EH (cell line): ENCODE measurements at regions not wholly inside any gene's neighbourhood (a gene's known extent, or its start where the extent isn't known, plus 50 kb on each side); places are given as distances from the start of the nearest gene placed in this dataset.
"Not testable (repeated sequence)": the region's sequence is repeated elsewhere in the genome, so short reads cannot be mapped to it uniquely, and the experiment has no call there.

Experiments used
- DNase-seq: peaks from one replicate; pipeline ENCODE4 v3.0.0-alpha.2; 2015; ENCODE audit warnings: low read depth

DNA sequence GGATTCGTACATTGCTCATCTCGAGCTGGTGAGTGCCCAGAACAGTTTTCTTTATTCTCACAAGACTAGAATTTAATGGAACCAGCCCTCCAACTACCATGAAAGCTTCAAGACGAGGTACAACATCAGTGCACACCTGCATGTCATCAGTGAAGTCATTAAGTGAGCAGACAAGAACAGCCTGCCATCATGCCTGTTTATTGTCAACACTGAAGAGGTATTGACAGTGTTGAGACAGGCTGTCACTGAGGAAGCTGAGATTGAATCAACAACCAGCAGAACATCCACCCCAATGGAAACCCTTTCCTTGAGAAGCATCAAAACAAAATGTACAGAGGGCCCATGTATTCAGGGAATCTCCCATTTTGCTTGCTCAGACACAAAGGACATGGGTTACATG lies 148.0 kb upstream of the TCF4 start:
- no peak for DNase-seq

DNA sequence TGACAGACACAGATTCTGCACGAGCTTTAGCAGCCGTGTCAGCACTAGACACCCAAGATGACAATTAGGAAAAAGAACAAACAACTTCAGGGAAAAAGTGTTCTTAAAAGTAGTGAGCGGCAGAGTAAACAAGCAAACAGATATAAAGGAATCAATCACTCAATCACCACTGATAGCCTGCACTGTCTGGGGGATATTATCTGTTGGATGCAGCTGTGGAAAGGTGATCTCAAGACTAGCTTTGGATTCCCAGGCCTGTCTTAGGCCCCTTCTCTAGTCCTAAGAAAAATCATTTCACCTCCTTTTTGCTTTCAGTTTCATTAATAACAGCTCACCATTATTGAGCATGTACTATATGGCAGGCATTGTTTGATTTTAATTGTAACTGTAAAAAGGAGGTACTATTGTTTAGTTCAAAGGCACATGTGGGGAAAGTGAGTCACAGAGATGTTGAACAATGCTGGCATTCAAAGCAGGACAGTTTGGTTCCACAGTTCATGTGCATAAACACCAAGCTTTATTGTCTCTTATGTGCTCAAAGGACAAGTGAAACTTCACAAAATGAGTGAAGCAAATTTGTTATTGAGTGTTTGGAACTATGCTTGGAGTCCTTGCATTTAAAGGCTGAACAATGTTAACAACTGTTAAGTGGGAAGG lies 147.3 kb upstream of the TCF4 start:
- DNase-seq = no peak

DNA sequence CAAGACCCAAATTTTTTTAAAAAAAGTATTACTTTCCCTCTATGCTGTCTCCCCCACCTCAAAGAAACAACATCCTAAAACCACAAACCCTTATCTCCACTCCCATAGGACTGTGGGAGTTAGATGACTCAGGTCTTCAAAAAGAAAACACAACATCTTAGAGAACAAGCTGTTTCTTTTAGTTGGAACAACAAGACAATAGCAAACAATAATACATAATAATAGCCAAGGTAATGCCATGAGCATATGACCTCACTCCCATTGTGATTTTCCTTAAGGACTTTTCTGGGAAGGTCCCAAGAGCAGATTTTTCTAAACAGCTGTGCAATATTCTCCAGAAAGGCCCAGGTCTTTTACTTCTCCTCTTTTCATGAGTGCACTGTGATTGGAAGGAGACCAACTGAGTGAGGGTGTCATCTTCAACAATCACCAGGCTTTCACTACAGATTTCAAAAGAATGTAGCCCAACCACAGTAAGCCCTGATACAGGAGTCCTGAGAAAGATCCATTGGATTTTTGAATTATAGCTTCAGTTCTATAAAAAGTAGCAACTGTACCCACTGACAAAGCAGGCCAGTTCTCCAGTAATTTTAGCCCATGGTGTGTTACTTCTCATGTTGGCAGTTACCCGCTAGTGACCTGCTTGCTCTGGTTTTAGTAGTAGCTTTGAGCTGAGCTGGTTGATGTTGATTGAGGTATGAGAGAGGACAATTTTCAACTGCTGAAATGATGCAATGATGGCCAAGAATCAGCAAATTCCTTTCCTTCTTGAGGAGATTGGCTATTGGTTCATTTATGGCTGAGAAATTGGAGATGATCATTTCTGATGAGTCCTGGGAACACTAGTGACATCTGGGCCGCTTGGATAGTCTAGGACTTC lies 144.5 kb upstream of the TCF4 start:
- DNase-seq = peak; percentile 36

DNA sequence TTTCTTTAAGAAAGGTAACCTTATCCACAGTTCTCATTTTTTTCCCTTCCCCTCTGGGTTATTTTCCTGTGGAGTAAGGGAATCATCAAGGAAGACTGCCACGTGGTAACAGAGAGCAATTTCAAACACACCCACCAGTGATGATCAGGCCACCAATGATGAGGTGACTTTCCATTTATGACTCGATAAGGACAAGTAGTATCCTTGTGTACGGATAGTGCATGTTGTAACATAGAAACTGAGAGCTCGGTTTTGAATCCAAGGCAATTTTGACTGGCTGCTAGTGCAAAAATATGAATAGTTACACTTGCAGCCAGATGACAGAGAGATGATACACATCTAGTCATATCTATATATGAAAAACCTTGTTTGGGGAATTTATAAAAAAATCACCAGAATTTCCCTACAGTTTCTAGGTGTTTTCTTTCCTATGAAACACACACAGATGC lies 143.6 kb upstream of the TCF4 start:
- DNase-seq = peak; percentile 5

DNA sequence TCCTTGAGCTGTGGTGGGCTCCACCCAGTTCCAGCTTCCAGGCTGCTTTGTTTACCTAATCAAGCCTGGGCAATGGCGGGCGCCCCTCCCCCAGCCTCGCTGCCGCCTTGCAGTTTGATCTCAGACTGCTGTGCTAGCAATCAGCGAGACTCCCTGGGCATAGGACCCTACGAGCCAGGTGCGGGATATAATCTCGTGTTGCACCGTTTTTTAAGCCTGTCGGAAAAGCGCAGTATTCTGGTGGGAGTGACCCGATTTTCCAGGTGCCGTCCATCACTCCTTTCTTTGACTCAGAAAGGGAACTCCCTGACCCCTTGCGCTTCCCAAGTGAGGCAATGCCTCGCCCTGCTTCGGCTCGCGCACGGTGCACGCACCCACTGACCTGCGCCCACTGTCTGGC lies 133.0 kb upstream of the TCF4 start:
- DNase-seq = not testable (repeated sequence)

DNA sequence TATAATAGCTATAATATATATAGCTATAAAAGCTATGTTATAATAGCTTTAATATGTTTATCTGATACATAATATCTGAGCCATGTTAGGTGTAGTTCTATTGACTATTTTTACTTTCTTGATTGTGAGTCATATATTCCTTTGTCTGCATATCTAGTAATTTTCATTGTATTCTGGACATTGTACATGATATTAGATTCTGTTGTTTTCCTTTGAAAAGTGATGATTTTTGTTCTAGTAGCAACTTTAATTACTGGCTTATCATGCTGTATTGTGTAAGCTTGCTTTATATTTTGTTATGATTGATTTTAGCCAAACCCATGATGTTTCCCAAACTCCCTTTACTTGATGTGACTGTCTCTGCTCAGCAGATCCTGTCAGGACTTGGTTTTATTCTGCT lies 125.7 kb upstream of the TCF4 start:
- no peak for DNase-seq

DNA sequence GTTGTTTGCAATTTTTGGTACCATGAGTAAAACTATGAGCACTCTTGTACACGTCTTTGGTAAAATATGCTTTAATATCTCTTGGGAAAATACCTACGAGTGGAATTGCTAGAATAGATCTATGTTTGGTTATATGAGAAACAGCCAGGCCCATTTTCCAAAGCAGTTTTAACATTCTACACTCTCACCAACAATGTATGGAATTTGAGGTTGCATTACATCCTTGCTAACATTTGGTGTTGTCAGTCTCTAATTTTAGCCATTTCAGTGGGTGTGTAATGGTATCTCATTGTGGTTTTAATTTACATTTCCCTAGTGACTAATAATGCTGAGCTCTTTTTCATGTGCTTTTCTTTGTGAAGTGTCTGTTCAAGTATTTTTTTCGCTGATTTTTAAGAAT lies 118.9 kb upstream of the TCF4 start:
- peak; percentile 95 for DNase-seq

DNA sequence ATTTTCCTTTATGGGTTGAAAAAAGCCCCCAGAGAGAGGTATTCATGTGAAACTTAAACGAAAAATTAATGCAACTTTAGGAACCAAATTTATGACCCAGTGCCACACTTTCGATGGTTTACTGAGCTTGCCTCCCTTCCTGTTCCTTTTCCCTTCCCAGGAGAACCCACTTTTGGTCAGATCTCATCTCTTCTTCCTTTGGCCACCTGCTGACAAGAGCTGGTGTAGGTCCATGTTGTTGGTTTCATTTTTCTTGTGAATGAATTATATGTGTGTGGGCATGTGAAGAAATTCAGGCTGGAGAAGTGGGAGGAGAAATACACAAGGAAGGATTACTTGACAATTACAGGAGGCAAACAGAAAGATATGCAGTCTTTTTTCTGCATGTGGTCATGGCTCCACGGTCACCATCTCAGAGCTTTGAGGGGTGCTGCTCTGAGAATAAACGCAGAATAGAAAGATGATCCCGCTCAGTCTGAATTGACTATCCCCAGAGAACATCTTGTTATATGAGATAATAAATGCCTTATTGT lies 111.3 kb upstream of the TCF4 start:
- no peak for DNase-seq

DNA sequence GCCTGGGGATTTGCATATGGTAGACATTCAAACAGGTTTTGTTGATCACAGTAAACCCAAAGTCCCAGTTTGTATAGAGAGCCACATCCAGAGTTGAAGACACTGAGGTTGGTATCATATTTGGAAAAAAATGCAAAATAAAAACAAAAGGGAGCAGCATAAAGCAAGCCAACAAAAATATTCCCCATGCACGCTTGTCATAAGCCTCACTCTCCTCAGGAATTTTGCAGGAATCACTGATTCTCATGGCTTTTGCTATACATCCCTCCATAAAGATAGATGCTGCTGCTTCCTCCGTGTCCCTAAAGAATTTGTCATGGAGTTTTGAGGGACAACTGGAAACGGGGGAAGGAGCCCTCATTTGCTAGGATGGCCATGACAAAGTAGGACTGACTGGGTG lies 108.8 kb upstream of the TCF4 start:
- peak; percentile 21 for DNase-seq

DNA sequence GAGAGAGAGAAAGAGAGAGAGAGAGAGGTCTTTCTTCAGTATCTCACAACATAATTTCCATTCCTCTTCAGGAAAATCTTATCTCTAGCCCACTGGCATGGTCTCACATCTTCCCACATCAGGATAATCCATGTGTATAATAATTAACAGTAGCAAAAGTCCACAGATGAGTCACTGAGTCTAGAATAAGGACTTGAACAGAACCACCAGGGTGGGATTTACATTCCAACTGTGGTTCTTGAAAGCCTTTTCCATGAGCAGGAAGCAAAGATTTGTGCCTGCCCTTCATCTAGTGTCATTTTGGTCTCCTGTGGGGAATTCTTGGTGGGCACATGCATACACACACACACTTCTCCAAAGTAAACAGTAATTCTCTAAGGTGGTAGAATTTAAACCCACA lies 107.1 kb upstream of the TCF4 start:
- DNase-seq = peak; percentile 30

DNA sequence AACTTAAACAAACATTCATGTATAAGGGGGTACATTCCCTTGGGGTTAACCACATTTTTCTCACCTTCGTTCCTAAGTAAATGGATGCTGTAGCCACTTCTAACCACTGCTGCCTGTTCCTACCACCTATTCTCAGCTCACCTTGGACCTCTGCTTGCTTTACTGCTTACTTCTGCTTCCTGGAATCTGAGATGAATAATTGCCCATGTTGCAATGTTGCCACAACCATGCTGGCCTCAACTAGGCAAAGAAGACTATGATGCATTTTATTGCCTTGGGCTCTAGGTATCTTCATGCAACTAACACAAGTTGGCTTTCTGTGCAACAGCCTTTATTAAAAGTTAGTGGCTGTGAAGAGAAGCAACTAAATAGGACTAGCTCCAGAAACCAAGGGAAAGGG lies 106.3 kb upstream of the TCF4 start:
- peak; percentile 44 for DNase-seq

DNA sequence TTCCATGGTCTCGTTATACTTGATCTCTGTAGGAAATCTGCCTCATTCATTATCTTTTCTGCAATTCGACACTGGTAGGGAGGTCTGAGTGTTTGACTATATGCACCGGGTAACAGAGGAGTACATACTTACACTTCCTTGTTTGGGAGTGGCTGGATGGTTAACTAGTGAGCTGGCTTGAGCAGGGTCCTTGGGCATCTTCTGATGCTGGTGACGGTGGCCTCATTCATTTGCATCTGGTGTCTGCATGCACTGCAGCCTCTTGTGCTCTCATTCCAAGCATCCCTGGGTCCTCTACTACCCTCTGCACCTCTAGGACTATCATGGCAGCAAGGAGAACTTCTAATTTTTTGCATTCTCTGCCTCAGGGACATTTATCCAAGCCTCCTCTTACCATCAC lies 100.0 kb upstream of the TCF4 start:
- DNase-seq = no peak

DNA sequence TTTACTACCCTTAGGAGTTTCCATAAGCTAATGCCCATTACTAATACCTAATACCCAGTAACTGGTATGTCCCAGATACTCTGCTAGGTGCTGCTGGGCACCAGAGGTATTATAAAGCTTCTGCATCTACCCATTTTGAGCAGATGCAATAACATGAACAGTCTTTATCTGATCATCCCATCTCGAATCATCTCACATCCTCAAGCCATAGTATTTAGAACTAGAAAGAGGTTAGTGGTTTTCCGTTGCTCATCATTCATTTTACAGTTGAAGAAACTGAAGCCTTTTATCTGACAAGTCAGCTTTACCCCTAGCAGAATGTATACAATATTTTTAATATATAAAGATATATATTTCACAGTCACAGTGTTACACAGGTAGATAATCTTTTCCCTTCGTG lies 99.1 kb upstream of the TCF4 start:
- no peak for DNase-seq

DNA sequence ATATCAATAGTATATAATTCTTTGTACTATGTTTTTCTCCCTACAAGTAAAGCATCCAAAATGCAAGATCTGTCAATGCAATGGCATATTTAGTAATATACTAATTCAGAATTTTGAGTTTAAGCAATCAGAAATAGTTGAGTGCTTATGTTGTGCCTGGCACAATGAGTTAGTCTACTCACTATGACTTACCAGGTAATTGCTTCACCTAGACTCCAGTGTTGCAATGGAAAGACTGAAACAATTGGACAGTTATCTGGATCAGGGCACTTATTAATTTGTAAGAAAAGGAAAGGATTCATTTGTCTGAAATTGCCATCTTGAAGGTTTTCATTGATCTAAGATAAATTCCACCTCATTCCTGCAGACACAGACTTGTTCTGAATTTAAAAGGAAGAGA lies 97.6 kb upstream of the TCF4 start:
- DNase-seq = no peak

DNA sequence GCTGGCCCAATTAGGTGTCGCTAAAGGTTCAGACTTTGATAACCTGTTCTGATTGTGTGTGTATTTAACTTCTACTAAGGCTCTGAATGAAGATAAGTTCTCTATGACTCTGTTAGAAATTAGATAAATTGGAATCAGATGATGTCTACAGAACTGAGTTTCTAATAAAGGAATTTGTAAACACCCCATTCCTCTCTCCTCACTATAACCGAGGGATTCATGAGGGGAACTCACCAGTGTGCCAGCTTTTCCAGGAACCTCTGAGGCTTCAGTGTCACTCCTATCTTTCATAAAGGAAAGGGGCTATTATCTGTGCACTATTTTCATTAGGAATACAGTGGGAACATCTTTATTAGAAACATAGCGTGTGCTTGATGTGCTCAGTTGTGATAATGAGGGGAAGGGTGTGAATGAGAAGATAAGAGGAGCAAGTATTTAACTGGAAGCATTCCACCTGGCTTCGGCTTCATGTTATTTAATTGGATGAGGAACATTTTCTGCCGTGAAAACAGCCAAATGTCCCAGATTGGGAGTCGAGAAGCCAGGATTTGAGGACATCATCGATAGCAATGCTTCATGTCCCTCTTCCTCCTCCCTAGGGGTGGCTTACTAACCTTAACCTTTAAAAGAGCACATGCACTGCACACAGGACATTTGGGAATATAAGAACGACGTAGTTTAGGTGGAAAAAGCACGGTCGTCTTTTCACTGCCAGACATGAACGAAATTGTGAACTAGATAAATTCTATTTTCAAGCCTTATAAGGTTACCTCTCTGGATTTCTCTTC lies 84.8 kb upstream of the TCF4 start:
- DNase-seq = peak; percentile 27

DNA sequence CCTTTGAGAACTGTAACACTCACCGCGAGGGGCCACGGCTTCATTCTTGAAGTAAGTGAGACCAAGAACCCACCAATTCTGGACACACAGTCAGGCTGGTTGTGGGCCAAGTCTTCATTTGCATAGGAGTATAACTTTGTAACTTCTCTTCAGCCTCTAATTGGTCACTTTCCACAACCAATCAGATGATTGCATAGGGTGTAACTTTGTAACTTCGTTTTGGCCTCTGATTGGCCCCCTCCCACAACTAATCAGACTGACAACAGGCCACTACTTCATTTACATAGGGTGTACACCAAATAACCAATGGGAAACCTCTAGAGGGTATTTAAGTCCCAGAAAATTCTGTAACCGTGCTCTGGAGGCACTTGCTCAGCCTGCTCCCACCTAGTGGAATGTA lies 77.5 kb upstream of the TCF4 start:
- no peak for DNase-seq

DNA sequence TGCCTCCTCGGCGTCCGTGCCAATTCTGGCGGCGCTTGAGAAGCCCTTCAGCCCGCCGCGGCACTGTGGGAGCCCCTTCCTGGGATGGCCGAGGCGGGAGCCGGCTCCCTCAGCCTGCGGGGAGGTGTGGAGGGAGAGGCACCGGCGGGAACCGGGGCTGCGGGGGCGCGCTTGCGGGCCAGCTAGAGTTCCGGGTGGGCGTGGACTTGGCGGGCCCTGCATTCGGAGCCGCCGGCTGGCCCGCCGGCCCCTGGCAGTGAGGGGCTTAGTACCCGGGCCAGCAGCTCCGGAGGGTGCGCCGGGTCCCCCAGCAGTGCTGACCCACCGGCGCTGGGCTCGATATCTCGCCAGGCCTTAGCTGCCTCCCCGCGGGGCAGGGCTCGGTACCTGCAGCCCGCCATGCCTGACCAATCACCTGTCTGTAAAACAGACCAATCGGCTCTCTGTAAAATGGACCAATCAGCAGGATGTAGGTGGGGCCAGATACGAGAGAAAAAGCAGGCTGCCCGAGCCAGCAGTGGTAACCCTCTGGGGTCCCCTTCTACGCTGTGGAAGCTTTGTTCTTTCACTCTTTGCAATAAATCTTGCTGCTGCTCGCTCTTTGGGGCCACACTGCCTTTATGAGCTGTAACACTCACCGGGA lies 76.9 kb upstream of the TCF4 start:
- not testable (repeated sequence) for DNase-seq

DNA sequence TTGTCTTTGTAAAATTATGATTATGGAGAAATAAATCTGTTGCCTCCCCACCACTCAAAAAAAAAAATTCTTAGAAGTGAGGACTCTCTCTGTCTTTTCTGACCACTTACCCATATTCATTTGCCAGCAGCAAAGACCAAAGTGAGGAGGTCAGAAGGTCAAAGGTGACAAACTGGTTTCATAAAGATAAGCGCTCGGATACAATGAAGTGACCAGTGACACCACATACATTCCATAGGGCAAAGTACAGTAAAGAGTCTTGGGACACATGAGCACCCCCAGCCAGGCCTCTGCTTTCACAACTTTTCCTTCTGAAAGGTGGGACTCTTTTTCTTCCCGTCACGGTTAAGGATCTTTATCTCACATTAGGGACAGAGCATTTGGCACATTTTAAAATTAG lies 75.9 kb upstream of the TCF4 start:
- DNase-seq = no peak

DNA sequence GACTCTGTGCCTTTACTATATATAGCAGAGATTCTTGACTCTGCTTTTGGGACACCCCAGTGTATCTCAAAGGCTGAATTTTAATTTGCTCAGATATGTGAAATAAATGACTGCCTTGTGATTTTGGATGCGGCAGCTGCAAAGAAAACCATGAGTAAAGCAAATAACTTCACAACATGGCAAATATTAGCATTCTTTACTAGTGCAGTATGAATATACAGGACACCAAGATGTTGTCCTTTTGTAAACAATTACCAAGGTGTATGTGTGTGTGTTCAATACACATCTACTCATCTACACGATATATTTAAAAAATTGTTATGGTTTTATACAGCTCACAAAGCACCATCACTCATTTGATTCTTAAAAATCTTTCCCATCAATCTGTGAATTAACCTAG lies 70.6 kb upstream of the TCF4 start:
- no peak for DNase-seq

DNA sequence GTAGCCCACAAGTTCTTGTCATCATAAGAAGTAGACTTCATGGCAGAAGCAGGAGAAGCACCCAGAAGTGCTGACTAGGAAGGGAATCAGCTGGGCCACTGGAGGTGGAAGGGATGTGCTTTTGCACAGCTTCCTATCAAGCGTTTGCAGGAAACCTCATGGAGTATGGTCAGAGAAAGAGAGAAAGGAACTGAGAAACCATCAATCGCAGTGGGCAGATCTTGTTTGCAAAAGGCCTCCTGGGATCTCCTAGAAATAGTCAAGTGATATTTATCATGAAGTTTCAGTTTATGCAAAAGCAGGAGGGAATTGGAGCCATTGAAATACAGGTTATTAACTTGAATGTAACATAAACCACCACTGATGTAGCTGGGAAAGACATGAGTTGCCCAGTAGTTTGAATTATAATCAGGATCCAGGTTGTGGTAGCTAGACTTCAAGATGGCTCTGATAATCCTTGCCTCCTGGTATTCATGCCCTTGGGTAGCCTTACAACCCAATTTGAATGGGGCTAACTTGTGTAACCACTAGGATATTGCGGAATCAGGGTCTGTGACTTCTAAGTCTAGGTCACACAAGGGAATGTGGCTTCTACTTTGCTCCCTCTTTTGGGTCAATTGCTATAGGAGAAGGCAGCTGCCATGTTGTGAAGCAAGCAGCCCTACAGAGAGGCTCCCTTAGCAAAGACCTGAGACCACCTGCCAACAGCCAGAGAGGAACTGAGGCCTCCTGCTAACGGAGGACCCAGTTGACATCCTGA lies 69.8 kb upstream of the TCF4 start:
- no peak for DNase-seq

DNA sequence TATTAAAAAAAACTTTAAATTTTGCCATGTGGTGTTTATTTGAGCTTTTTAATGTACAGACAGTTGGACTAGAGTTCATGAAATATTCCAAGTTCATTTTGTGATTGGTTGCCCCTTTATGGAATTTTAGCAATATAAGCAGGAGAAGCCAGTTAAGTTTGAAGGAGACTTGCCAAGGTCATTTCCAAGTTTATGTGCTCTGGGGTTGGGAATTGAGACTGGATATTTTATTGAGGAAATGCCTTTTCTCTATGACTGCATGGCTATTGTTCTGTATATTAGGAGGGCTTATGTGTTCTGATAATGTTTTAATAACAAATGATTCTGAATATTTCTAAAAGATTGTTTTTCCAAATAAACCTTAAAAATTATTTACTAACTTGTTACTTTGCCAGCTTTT lies 67.0 kb upstream of the TCF4 start:
- DNase-seq = no peak
